ENCODE measurements at regions not wholly inside any gene's neighbourhood (a gene's known extent, or its start where the extent isn't known, plus 50 kb on each side); places are given as distances from the start of the nearest gene placed in this dataset.

DNA sequence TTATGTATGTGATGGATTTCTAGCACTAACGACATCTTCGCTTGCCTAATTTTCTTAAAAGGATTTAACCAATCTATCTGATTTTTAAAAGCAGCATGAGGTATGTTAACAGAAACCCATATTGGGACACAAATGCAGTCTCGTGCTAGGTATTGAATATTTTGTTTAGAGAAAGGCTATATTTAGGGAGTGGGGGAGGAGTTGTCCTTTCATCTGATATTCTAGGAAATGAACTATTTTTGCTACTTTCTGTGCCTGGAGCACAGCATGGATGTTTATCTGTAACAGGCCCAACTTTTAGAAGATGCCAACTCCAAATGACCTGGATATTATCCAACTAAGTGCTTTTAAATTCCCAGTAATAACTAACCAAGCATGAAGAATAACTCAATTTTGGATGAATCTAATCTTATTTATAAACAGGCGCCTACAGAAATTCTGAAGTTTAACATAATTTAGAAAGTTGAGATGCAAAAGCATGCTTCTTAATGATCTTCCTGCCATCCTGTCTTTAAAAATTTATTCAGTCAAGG is 317.1 kb upstream of the CHD6 start:
- TF ChIP-seq EGR1 (IDR thresholded peaks at IDR 0.05), result no peak
- no peak for TF ChIP-seq YY1 (IDR thresholded peaks at IDR 0.05; ENCODE audit: low read depth)
- no peak for TF ChIP-seq TCF12 (IDR thresholded peaks at IDR 0.05; ENCODE audit: low read depth)
- no peak for TF ChIP-seq TEAD4 (IDR thresholded peaks at IDR 0.05)
- no peak for TF ChIP-seq CEBPB (IDR thresholded peaks at IDR 0.05)
- TF ChIP-seq, protein P1, sequence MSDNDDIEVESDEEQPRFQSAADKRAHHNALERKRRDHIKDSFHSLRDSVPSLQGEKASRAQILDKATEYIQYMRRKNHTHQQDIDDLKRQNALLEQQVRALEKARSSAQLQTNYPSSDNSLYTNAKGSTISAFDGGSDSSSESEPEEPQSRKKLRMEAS (IDR thresholded peaks at IDR 0.05), result no peak
- no peak for TF ChIP-seq EP300 (IDR thresholded peaks at IDR 0.05; ENCODE audit: borderline replicate concordance)
- TF ChIP-seq REST (IDR thresholded peaks at IDR 0.05; ENCODE audit: low read depth), result no peak
- TF ChIP-seq NFIC (IDR thresholded peaks at IDR 0.05), result no peak
- TF ChIP-seq USF1 (IDR thresholded peaks at IDR 0.05), result no peak
- TF ChIP-seq ZBTB7A (IDR thresholded peaks at IDR 0.05; ENCODE audit: low read depth), result no peak
- TF ChIP-seq CREB1 (IDR thresholded peaks at IDR 0.05; ENCODE audit: low read depth), result no peak
- no peak for TF ChIP-seq FOXM1 (IDR thresholded peaks at IDR 0.05; ENCODE audit: borderline replicate concordance, low read depth)
- no peak for TF ChIP-seq RAD21 (IDR thresholded peaks at IDR 0.05; ENCODE audit: low read depth)
- no peak for TF ChIP-seq TAF1 (IDR thresholded peaks at IDR 0.05; ENCODE audit: low read depth)

DNA sequence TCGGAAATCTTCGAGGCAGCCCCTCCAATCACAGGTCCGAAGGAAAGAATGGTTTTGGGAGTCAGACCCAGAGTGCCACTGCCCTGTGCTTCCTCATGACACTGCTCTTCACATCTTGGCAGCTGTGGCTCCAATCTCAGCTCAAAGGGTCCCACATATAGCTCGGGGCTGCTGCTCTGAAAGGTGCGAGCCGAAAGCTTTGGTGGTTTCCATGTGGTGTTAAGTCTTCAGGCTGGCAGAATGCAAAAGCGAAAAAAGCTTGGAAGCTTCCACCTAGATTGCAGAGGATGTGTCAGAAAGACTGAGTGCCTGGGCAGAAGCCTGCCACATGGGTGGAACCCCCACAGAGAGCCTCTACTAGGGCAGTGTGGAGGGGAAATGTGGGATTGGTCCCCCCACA is 314.3 kb upstream of the CHD6 start:
- TF ChIP-seq USF1 (IDR thresholded peaks at IDR 0.05) (no peak), YY1 (IDR thresholded peaks at IDR 0.05; ENCODE audit: low read depth) (no peak), CEBPB (IDR thresholded peaks at IDR 0.05) (no peak), FOXM1 (IDR thresholded peaks at IDR 0.05; ENCODE audit: borderline replicate concordance, low read depth) (no peak), ZBTB7A (IDR thresholded peaks at IDR 0.05; ENCODE audit: low read depth) (no peak), EP300 (IDR thresholded peaks at IDR 0.05; ENCODE audit: borderline replicate concordance) (no peak)
- TF ChIP-seq, protein P1 (IDR thresholded peaks at IDR 0.05), result no peak

DNA sequence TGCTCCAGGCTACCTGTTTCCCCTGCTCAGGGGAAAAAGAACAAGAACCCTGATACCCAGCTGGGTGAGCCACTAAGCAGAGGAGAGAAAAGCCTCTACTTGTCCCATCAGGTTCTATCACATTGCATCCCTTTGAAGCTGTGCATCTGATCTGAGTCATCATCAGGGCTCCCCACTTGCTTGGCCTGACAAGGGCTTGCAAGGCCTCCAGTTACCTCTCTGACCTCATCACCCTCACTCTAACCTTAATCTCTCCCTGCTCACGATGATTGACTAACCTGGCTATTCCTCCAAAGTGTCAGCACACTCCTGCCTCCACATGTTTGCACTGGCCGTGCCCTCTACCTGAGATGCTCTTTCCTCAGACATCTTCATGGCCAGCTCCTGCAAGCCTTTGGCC is 309.5 kb upstream of the CHD6 start:
- no peak for TF ChIP-seq ZBTB7A (IDR thresholded peaks at IDR 0.05; ENCODE audit: low read depth)
- TF ChIP-seq YY1 (IDR thresholded peaks at IDR 0.05; ENCODE audit: low read depth), result no peak
- no peak for TF ChIP-seq TCF12 (IDR thresholded peaks at IDR 0.05; ENCODE audit: low read depth)
- TF ChIP-seq RAD21 (IDR thresholded peaks at IDR 0.05; ENCODE audit: low read depth), result no peak
- TF ChIP-seq, protein P1 (IDR thresholded peaks at IDR 0.05), result no peak
- TF ChIP-seq USF1 (IDR thresholded peaks at IDR 0.05), result no peak
- TF ChIP-seq FOXM1 (IDR thresholded peaks at IDR 0.05; ENCODE audit: borderline replicate concordance, low read depth), result no peak
- no peak for TF ChIP-seq NFIC (IDR thresholded peaks at IDR 0.05)
- TF ChIP-seq EGR1 (IDR thresholded peaks at IDR 0.05), result no peak
- no peak for TF ChIP-seq EP300 (IDR thresholded peaks at IDR 0.05; ENCODE audit: borderline replicate concordance)
- TF ChIP-seq REST (IDR thresholded peaks at IDR 0.05; ENCODE audit: low read depth), result no peak
- no peak for TF ChIP-seq CREB1 (IDR thresholded peaks at IDR 0.05; ENCODE audit: low read depth)
- TF ChIP-seq TEAD4 (IDR thresholded peaks at IDR 0.05), result no peak

GRCh38 chr20:41927189-41927588 is 309.0 kb upstream of the CHD6 start:
- no peak for TF ChIP-seq CREB1 (IDR thresholded peaks at IDR 0.05; ENCODE audit: low read depth)
- TF ChIP-seq EP300 (IDR thresholded peaks at IDR 0.05; ENCODE audit: borderline replicate concordance), result no peak
- TF ChIP-seq RAD21 (IDR thresholded peaks at IDR 0.05; ENCODE audit: low read depth), result no peak
- TF ChIP-seq FOXM1 (IDR thresholded peaks at IDR 0.05; ENCODE audit: borderline replicate concordance, low read depth), result no peak
- no peak for TF ChIP-seq ZBTB7A (IDR thresholded peaks at IDR 0.05; ENCODE audit: low read depth)
- TF ChIP-seq CEBPB (IDR thresholded peaks at IDR 0.05), result no peak
- TF ChIP-seq TAF1 (IDR thresholded peaks at IDR 0.05; ENCODE audit: low read depth), result no peak
- TF ChIP-seq TEAD4 (IDR thresholded peaks at IDR 0.05), result no peak
- no peak for TF ChIP-seq EGR1 (IDR thresholded peaks at IDR 0.05)
- TF ChIP-seq USF1 (IDR thresholded peaks at IDR 0.05), result no peak
- no peak for TF ChIP-seq REST (IDR thresholded peaks at IDR 0.05; ENCODE audit: low read depth)
- TF ChIP-seq TCF12 (IDR thresholded peaks at IDR 0.05; ENCODE audit: low read depth), result no peak
- TF ChIP-seq, protein P1 (IDR thresholded peaks at IDR 0.05), result no peak
- TF ChIP-seq YY1 (IDR thresholded peaks at IDR 0.05; ENCODE audit: low read depth), result no peak
- no peak for TF ChIP-seq NFIC (IDR thresholded peaks at IDR 0.05)
